ENCODE measurements at regions not wholly inside any gene's neighbourhood (a gene's known extent, or its start where the extent isn't known, plus 50 kb on each side); places are given as distances from the start of the nearest gene placed in this dataset.
"Not testable (repeated sequence)": the region's sequence is repeated elsewhere in the genome, so short reads cannot be mapped to it uniquely, and the experiment has no call there.

- Mint-ChIP-seq H3K36me3 (no peaks in the 10 kb centered on the region), H3K27ac (no peak overlapping the region), H3K4me3 (no peak overlapping the region), H3K27me3 (ENCODE audit: insufficient read depth, low read depth) (no peaks in the 10 kb centered on the region), H3K9me3 (no peaks in the 10 kb centered on the region), H3K4me1 (peaks cover 13% of the 10 kb centered on the region)
- no peak for DNase-seq (ENCODE audit: low spot score)
- no peaks in the 10 kb centered on the region for H3K36me3 ChIP-seq
- H4K20me1 ChIP-seq (ENCODE audit: low read depth): no peaks in the 10 kb centered on the region
- TF ChIP-seq EZH2 (IDR thresholded peaks at IDR 0.05): no peak
- TF ChIP-seq EZH2phosphoT487 (IDR thresholded peaks at IDR 0.05): no peak
- no peak for TF ChIP-seq CTCF (IDR thresholded peaks at IDR 0.05)
- H3K27ac ChIP-seq: no peak overlapping the region
- no peaks in the 10 kb centered on the region for H3K4me1 ChIP-seq
- H3K9me3 ChIP-seq (ENCODE audit: low read depth): no peaks in the 10 kb centered on the region
- no peaks in the 10 kb centered on the region for H3K79me2 ChIP-seq (ENCODE audit: low read depth)
- no peaks in the 10 kb centered on the region for H3F3A ChIP-seq (ENCODE audit: low read depth)
- H3K9ac ChIP-seq: no peak overlapping the region
- no peak overlapping the region for H3K4me2 ChIP-seq
- no peak overlapping the region for H2AFZ ChIP-seq (replicated peaks)
- H3K4me3 ChIP-seq: no peak overlapping the region
- no peaks in the 10 kb centered on the region for H3K27me3 ChIP-seq
These were observed 109.7 kb upstream of the GMNC start for GRCh38 chr3:190972196-190972595.

- no peak overlapping the region for H2AFZ ChIP-seq (replicated peaks)
- H3K36me3 Mint-ChIP-seq: no peaks in the 10 kb centered on the region
- H3K27ac Mint-ChIP-seq: no peak overlapping the region
These were observed 108.1 kb upstream of the GMNC start for GRCh38 chr3:190970560-190970959.

GRCh38 chr3:190968616-190969015, 106.1 kb upstream of the GMNC start:
- H3K36me3 ChIP-seq: no peaks in the 10 kb centered on the region
- H3K4me3 ChIP-seq: no peak overlapping the region
- H3K9me3 Mint-ChIP-seq: peaks cover 3% of the 10 kb centered on the region
- no peaks in the 10 kb centered on the region for H3K36me3 Mint-ChIP-seq
- no peak for DNase-seq (ENCODE audit: low spot score)
- H3K4me2 ChIP-seq: no peak overlapping the region
- TF ChIP-seq CTCF (IDR thresholded peaks at IDR 0.05) (no peak), EZH2 (IDR thresholded peaks at IDR 0.05) (no peak), EZH2phosphoT487 (IDR thresholded peaks at IDR 0.05) (no peak)
- no peak overlapping the region for H3K27ac Mint-ChIP-seq
- H3K4me1 Mint-ChIP-seq: peaks cover 16% of the 10 kb centered on the region
- H4K20me1 ChIP-seq (ENCODE audit: low read depth): no peaks in the 10 kb centered on the region
- H3K27me3 ChIP-seq: no peaks in the 10 kb centered on the region
- H2AFZ ChIP-seq (replicated peaks): no peak overlapping the region
- no peak overlapping the region for H3K27ac ChIP-seq
- no peak overlapping the region for H3K4me3 Mint-ChIP-seq
- no peak overlapping the region for H3K9ac ChIP-seq
- H3K9me3 ChIP-seq (ENCODE audit: low read depth): no peaks in the 10 kb centered on the region
- no peaks in the 10 kb centered on the region for H3K79me2 ChIP-seq (ENCODE audit: low read depth)
- H3F3A ChIP-seq (ENCODE audit: low read depth): no peaks in the 10 kb centered on the region
- no peaks in the 10 kb centered on the region for H3K27me3 Mint-ChIP-seq (ENCODE audit: insufficient read depth, low read depth)
- peaks cover 10% of the 10 kb centered on the region for H3K4me1 ChIP-seq

More at GRCh38 chr3:190970560-190970959, 108.1 kb upstream of the GMNC start:
- no peak overlapping the region for H3K9ac ChIP-seq
- no peak for TF ChIP-seq EZH2 (IDR thresholded peaks at IDR 0.05)
- TF ChIP-seq EZH2phosphoT487 (IDR thresholded peaks at IDR 0.05): no peak
- no peak for TF ChIP-seq CTCF (IDR thresholded peaks at IDR 0.05)
- no peaks in the 10 kb centered on the region for H3K4me1 ChIP-seq
- H4K20me1 ChIP-seq (ENCODE audit: low read depth): no peaks in the 10 kb centered on the region
- no peaks in the 10 kb centered on the region for H3F3A ChIP-seq (ENCODE audit: low read depth)
- H3K79me2 ChIP-seq (ENCODE audit: low read depth): no peaks in the 10 kb centered on the region
- H3K27me3 ChIP-seq: no peaks in the 10 kb centered on the region
- Mint-ChIP-seq H3K4me1 (peaks cover 13% of the 10 kb centered on the region), H3K4me3 (no peak overlapping the region), H3K27me3 (ENCODE audit: insufficient read depth, low read depth) (no peaks in the 10 kb centered on the region), H3K9me3 (no peaks in the 10 kb centered on the region)
- no peaks in the 10 kb centered on the region for H3K36me3 ChIP-seq
- no peak for DNase-seq (ENCODE audit: low spot score)
- H3K27ac ChIP-seq: no peak overlapping the region
- H3K4me3 ChIP-seq: no peak overlapping the region
- H3K9me3 ChIP-seq (ENCODE audit: low read depth): no peaks in the 10 kb centered on the region
- H3K4me2 ChIP-seq: no peak overlapping the region

- Histone ChIP-seq H3K4me2 (peak overlapping the region; percentile 79), H3K4me3 (peak overlapping the region; percentile 74), H2AFZ (replicated peaks) (peak overlapping the region; percentile 100), H3K4me1 (peaks cover 10% of the 10 kb centered on the region)
- not testable (repeated sequence) for H3K9me3 ChIP-seq (ENCODE audit: low read depth); H3K9ac ChIP-seq; H3K27me3 Mint-ChIP-seq (ENCODE audit: insufficient read depth, low read depth); H3K36me3 Mint-ChIP-seq; H3K36me3 ChIP-seq; H3K27me3 ChIP-seq; H3K27ac ChIP-seq; H3F3A ChIP-seq (ENCODE audit: low read depth); H4K20me1 ChIP-seq (ENCODE audit: low read depth); H3K79me2 ChIP-seq (ENCODE audit: low read depth)
- Mint-ChIP-seq H3K4me3 (peak overlapping the region; percentile 82), H3K27ac (peak overlapping the region; percentile 63), H3K9me3 (peaks cover 14% of the 10 kb centered on the region), H3K4me1 (peaks cover 21% of the 10 kb centered on the region)
- peak; percentile 19 for DNase-seq (ENCODE audit: low spot score)
These were observed 102.4 kb upstream of the GMNC start for GRCh38 chr3:190964931-190965330.

Measured in neural progenitor cell (in vitro differentiated cells).